OCI-LY1 (cell line): ENCODE measurements at regions not wholly inside any gene's neighbourhood (a gene's known extent, or its start where the extent isn't known, plus 50 kb on each side); places are given as distances from the start of the nearest gene placed in this dataset.

Experiments
- H2AFZ ChIP-seq: fragments of 200-600 bp; sonication (generic), shearing (Covaris generic); 2 replicates; pipeline ENCODE4 v1.6.0; 2014; ENCODE audit warnings: antibody characterized with exemption, mild to moderate bottlenecking, low read length
- H3F3A ChIP-seq: fragments of 200-600 bp; sonication (generic), shearing (Covaris generic); 2 replicates; pipeline ENCODE4 v1.6.0; 2014; ENCODE audit warnings: mild to moderate bottlenecking, antibody characterized with exemption, low read length, moderate library complexity; ENCODE audit not compliant: insufficient read depth
- H3K27ac ChIP-seq: fragments of 200-600 bp; sonication (generic); 2 replicates; pipeline ENCODE4 v1.5.1; 2014; ENCODE audit warnings: low read length, mixed run types, mild to moderate bottlenecking, low read depth; ENCODE audit not compliant: poor library complexity, severe bottlenecking
- H3K27me3 ChIP-seq: fragments of 200-600 bp; sonication (generic); 2 replicates; pipeline ENCODE4 v1.6.0; 2014; ENCODE audit warnings: antibody characterized with exemption, mild to moderate bottlenecking, low read length, moderate library complexity; ENCODE audit not compliant: insufficient read depth
- H3K36me3 ChIP-seq: fragments of 200-600 bp; sonication (generic); 2 replicates; pipeline ENCODE4 v1.6.1; 2014; ENCODE audit warnings: mild to moderate bottlenecking, antibody characterized with exemption, low read length, moderate library complexity, mixed read lengths; ENCODE audit not compliant: insufficient read depth
- H3K4me1 ChIP-seq: fragments of 200-600 bp; sonication (generic); 2 replicates; pipeline ENCODE4 v1.5.1; 2014; ENCODE audit warnings: mild to moderate bottlenecking, low read length, moderate library complexity; ENCODE audit not compliant: insufficient read depth, severe bottlenecking
- H3K4me2 ChIP-seq: fragments of 200-600 bp; sonication (generic), shearing (Covaris generic); 2 replicates; pipeline ENCODE4 v1.6.1; 2014; ENCODE audit warnings: low read length
- H3K4me3 ChIP-seq: fragments of 200-600 bp; sonication (generic); 2 replicates; pipeline ENCODE4 v1.5.1; 2014; ENCODE audit warnings: low read length, low read depth, mild to moderate bottlenecking, mixed read lengths; ENCODE audit not compliant: poor library complexity, severe bottlenecking
- H3K79me2 ChIP-seq: fragments of 200-600 bp; shearing (Covaris generic); 2 replicates; pipeline ENCODE4 v1.6.1; 2016; ENCODE audit warnings: mixed run types, low read length, mixed read lengths; ENCODE audit not compliant: insufficient read depth
- H3K9ac ChIP-seq: fragments of 200-600 bp; sonication (generic), shearing (Covaris generic); 2 replicates; pipeline ENCODE4 v1.6.1; 2014; ENCODE audit warnings: mild to moderate bottlenecking, low read length, mixed read lengths
- H3K9me2 ChIP-seq: fragments of 200-600 bp; sonication (generic), shearing (Covaris generic); 2 replicates; pipeline ENCODE4 v1.6.1; 2014; ENCODE audit warnings: low read depth, mild to moderate bottlenecking, low read length, mixed read lengths
- H3K9me3 ChIP-seq: fragments of 200-600 bp; shearing (Covaris generic); 2 replicates; pipeline ENCODE4 v1.6.1; 2014; ENCODE audit warnings: low read length, mixed read lengths
- H4K20me1 ChIP-seq: fragments of 200-600 bp; sonication (generic), shearing (Covaris generic); 2 replicates; pipeline ENCODE4 v1.6.0; 2016; ENCODE audit warnings: mild to moderate bottlenecking, low read length; ENCODE audit not compliant: insufficient read depth
- CTCF ChIP-seq: fragments of 200-600 bp; sonication (generic), shearing (Covaris generic); IDR thresholded peaks from 2 replicates; pipeline ENCODE4 v1.5.1; 2017; ENCODE audit warnings: mild to moderate bottlenecking, antibody characterized with exemption, low read length, moderate library complexity, mixed read lengths
- EZH2 ChIP-seq: fragments of 200-600 bp; sonication (generic), shearing (Covaris generic); IDR thresholded peaks from 2 replicates; pipeline ENCODE4 v1.8.0; 2017; ENCODE audit warnings: borderline replicate concordance, mixed run types, mild to moderate bottlenecking, antibody characterized with exemption, low read length, moderate library complexity, mixed read lengths

GRCh38 chr21:35575280-35575915 lies 484.9 kb downstream of the SETD4 start:
- H4K20me1 ChIP-seq, result no peaks in the 10 kb centered on the region
- H3K4me1 ChIP-seq, result no peaks in the 10 kb centered on the region

GRCh38 chr21:35573472-35574374 lies 486.6 kb downstream of the SETD4 start:
- TF ChIP-seq EZH2, result no peak
- TF ChIP-seq CTCF, result no peak
- no peak overlapping the region for H2AFZ ChIP-seq
- H3K4me1 ChIP-seq, result no peaks in the 10 kb centered on the region
- no peaks in the 10 kb centered on the region for H3K9me2 ChIP-seq
- H3K36me3 ChIP-seq, result no peaks in the 10 kb centered on the region
- H3K4me3 ChIP-seq, result no peak overlapping the region
- H3K79me2 ChIP-seq, result no peaks in the 10 kb centered on the region
- no peak overlapping the region for H3K9ac ChIP-seq
- no peak overlapping the region for H3K27ac ChIP-seq
- H4K20me1 ChIP-seq, result no peaks in the 10 kb centered on the region
- no peak overlapping the region for H3K4me2 ChIP-seq
- no peaks in the 10 kb centered on the region for H3K27me3 ChIP-seq
- no peaks in the 10 kb centered on the region for H3K9me3 ChIP-seq
- no peaks in the 10 kb centered on the region for H3F3A ChIP-seq

More at GRCh38 chr21:35575280-35575915, 484.9 kb downstream of the SETD4 start:
- no peaks in the 10 kb centered on the region for H3F3A ChIP-seq
- no peak overlapping the region for H3K27ac ChIP-seq
- H3K4me3 ChIP-seq, result no peak overlapping the region
- no peaks in the 10 kb centered on the region for H3K9me3 ChIP-seq
- H3K9me2 ChIP-seq, result no peaks in the 10 kb centered on the region
- no peak overlapping the region for H3K4me2 ChIP-seq
- TF ChIP-seq EZH2 (no peak), CTCF (no peak)
- no peaks in the 10 kb centered on the region for H3K79me2 ChIP-seq
- no peak overlapping the region for H3K9ac ChIP-seq
- H2AFZ ChIP-seq, result no peak overlapping the region
- no peaks in the 10 kb centered on the region for H3K27me3 ChIP-seq
- H3K36me3 ChIP-seq, result no peaks in the 10 kb centered on the region

- no peaks in the 10 kb centered on the region for H3F3A ChIP-seq
Measured at GRCh38 chr21:35571910-35572309, 488.4 kb downstream of the SETD4 start.

More at GRCh38 chr21:35571910-35572309, 488.4 kb downstream of the SETD4 start:
- H3K27me3 ChIP-seq, result no peaks in the 10 kb centered on the region
- no peaks in the 10 kb centered on the region for H3K36me3 ChIP-seq
- TF ChIP-seq EZH2, result no peak
- TF ChIP-seq CTCF, result no peak
- H3K4me1 ChIP-seq, result no peaks in the 10 kb centered on the region
- no peak overlapping the region for H3K9ac ChIP-seq
- no peaks in the 10 kb centered on the region for H3K9me2 ChIP-seq
- no peak overlapping the region for H3K4me3 ChIP-seq
- H3K79me2 ChIP-seq, result no peaks in the 10 kb centered on the region
- no peak overlapping the region for H3K27ac ChIP-seq
- no peak overlapping the region for H3K4me2 ChIP-seq
- H2AFZ ChIP-seq, result no peak overlapping the region
- no peaks in the 10 kb centered on the region for H3K9me3 ChIP-seq
- H4K20me1 ChIP-seq, result no peaks in the 10 kb centered on the region
